Neural cell (in vitro differentiated cells): ENCODE measurements at regions not wholly inside any gene's neighbourhood (a gene's known extent, or its start where the extent isn't known, plus 50 kb on each side); places are given as distances from the start of the nearest gene placed in this dataset.

Experiments
- CTCF ChIP-seq: fragments of 450-650 bp; IDR thresholded peaks from 2 replicates; pipeline ENCODE4 v1.5.1; 2014; ENCODE audit warnings: antibody characterized with exemption, mild to moderate bottlenecking, moderate library complexity; ENCODE audit not compliant: poor library complexity, severe bottlenecking
- EP300 ChIP-seq: fragments of 450-650 bp; conservative IDR thresholded peaks from 2 replicates; pipeline ENCODE4 v1.6.1; 2014; ENCODE audit warnings: antibody characterized with exemption, mild to moderate bottlenecking, moderate library complexity; ENCODE audit not compliant: poor library complexity, severe bottlenecking
- EZH2 ChIP-seq: fragments of 200-600, 300-800 bp; shearing (Covaris generic), sonication (generic); IDR thresholded peaks from 2 replicates; pipeline ENCODE4 v1.6.1; 2014; ENCODE audit warnings: antibody characterized with exemption, low read length, borderline replicate concordance, mild to moderate bottlenecking; ENCODE audit not compliant: insufficient read depth, poor library complexity, severe bottlenecking
- POLR2AphosphoS5 ChIP-seq: IDR thresholded peaks from 2 replicates; pipeline ENCODE4 v1.6.1; 2012
- RAD21 ChIP-seq: fragments of 450-650 bp; conservative IDR thresholded peaks from 2 replicates; pipeline ENCODE4 v1.6.1; 2014; ENCODE audit warnings: antibody characterized with exemption, mild to moderate bottlenecking, moderate library complexity
- SMC3 ChIP-seq: fragments of 450-650 bp; conservative IDR thresholded peaks from 2 replicates; pipeline ENCODE4 v1.6.1; 2014; ENCODE audit warnings: antibody characterized with exemption, mild to moderate bottlenecking, moderate library complexity; ENCODE audit not compliant: poor library complexity
- TAF1 ChIP-seq: IDR thresholded peaks from 2 replicates; pipeline ENCODE4 v1.6.1; 2012; ENCODE audit warnings: low read depth

GRCh38 chrY:16636254-16636653 is 1243.8 kb downstream of the CDY2B start:
- TF ChIP-seq CTCF (no peak), RAD21 (no peak), EZH2 (no peak), SMC3 (no peak), EP300 (no peak), TAF1 (no peak), POLR2AphosphoS5 (no peak)
